Activated CD4-positive, alpha-beta T cell treated with anti-CD3 and anti-CD28 coated beads, Interleukin-2, Interleukin-4, amounts not matched to agents 100 ng/mL and 50 ng/mL, durations not matched to agents 16 hours and 8 hours (primary cell): ENCODE measurements at regions not wholly inside any gene's neighbourhood (a gene's known extent, or its start where the extent isn't known, plus 50 kb on each side); places are given as distances from the start of the nearest gene placed in this dataset.

ENCODE experiments used
- DNase-seq: peaks from one replicate; pipeline ENCODE4 v3.0.0-alpha.2; 2020; ENCODE audit warnings: low spot score

GRCh38 chr16:82567175-82567574, 59.6 kb upstream of the CDH13 start:
- no peak for DNase-seq

GRCh38 chr16:82563401-82563800, 63.4 kb upstream of the CDH13 start:
- DNase-seq: no peak

- DNase-seq: no peak
Observed at GRCh38 chr16:82562183-82562683, 64.5 kb upstream of the CDH13 start.

GRCh38 chr16:82560805-82561325, 65.9 kb upstream of the CDH13 start:
- no peak for DNase-seq

- DNase-seq: no peak
Observed at GRCh38 chr16:82544378-82545160, 82.2 kb upstream of the CDH13 start.

- DNase-seq: no peak
Observed at GRCh38 chr16:82542714-82543113, 84.1 kb upstream of the CDH13 start.

GRCh38 chr16:82541103-82541502, 85.7 kb upstream of the CDH13 start:
- DNase-seq: no peak

GRCh38 chr16:82535764-82536163, 91.0 kb upstream of the CDH13 start:
- DNase-seq: no peak

GRCh38 chr16:82535262-82535661, 91.5 kb upstream of the CDH13 start:
- DNase-seq: no peak

- no peak for DNase-seq
Observed at GRCh38 chr16:82533189-82533588, 93.6 kb upstream of the CDH13 start.

- no peak for DNase-seq
Observed at GRCh38 chr16:82530883-82531282, 95.9 kb upstream of the CDH13 start.

GRCh38 chr16:82527101-82527500, 99.7 kb upstream of the CDH13 start:
- no peak for DNase-seq

- DNase-seq: no peak
Observed at GRCh38 chr16:82524976-82525375, 101.8 kb upstream of the CDH13 start.

- no peak for DNase-seq
Observed at GRCh38 chr16:82523815-82524214, 103.0 kb upstream of the CDH13 start.

- DNase-seq: no peak
Observed at GRCh38 chr16:82522026-82522425, 104.7 kb upstream of the CDH13 start.

- DNase-seq: no peak
Observed at GRCh38 chr16:82518811-82519210, 108.0 kb upstream of the CDH13 start.

- no peak for DNase-seq
Observed at GRCh38 chr16:82514262-82514661, 112.5 kb upstream of the CDH13 start.

- no peak for DNase-seq
Observed at GRCh38 chr16:82510789-82511305, 115.9 kb upstream of the CDH13 start.

GRCh38 chr16:82509691-82510430, 116.9 kb upstream of the CDH13 start:
- no peak for DNase-seq

- no peak for DNase-seq
Observed at GRCh38 chr16:82506692-82507670, 119.8 kb upstream of the CDH13 start.

GRCh38 chr16:82504836-82505235, 121.9 kb upstream of the CDH13 start:
- no peak for DNase-seq

- DNase-seq: no peak
Observed at GRCh38 chr16:82499302-82499701, 127.5 kb upstream of the CDH13 start.
